SK-N-SH (cell line): ENCODE measurements at regions not wholly inside any gene's neighbourhood (a gene's known extent, or its start where the extent isn't known, plus 50 kb on each side); places are given as distances from the start of the nearest gene placed in this dataset.

Source experiments
- CTCF ChIA-PET: fragments of 300-600, 350-600 bp; formaldehyde crosslinking; extraction: SDS; loops from one replicate; lab custom pipeline; 2021; lab: Yijun Ruan, JAX
- POLR2A ChIA-PET: fragments of 350-600 bp; sonication (Branson Sonifier 250); formaldehyde crosslinking; extraction: SDS; loops from one replicate; lab custom pipeline; 2020; ENCODE audit warnings: antibody characterized with exemption, inconsistent platforms; lab: Yijun Ruan, JAX
- DNase-seq: peaks from one replicate; pipeline ENCODE4 v3.0.0; 2012
- H2AFZ ChIP-seq: fragments of 200-600 bp; sonication (generic); 2 replicates; pipeline ENCODE4 v1.8.1; 2016; ENCODE audit warnings: antibody characterized with exemption, mild to moderate bottlenecking, low read depth
- H3F3A ChIP-seq: fragments of 200-600 bp; sonication (generic); replicated peaks from 2 replicates; pipeline ENCODE3; 2016; ENCODE audit warnings: antibody characterized with exemption, mild to moderate bottlenecking; ENCODE audit not compliant: insufficient read depth
- H3K27ac ChIP-seq, 2 experiments: fragments of 200-500 bp in 1 of 2; fragments of 200-600 bp in 1 of 2; sonication (Bioruptor generic) in 1 of 2; sonication (generic), shearing (Covaris generic) in 1 of 2; 2 replicates each; pipeline versions ENCODE4 v1.5.1 to v1.6.1; 2014 to 2016; ENCODE audit warnings: low read depth in 2 of 2, inconsistent platforms in 1 of 2, low read length in 1 of 2, mild to moderate bottlenecking in 1 of 2, mixed read lengths in 1 of 2
- H3K27me3 ChIP-seq: fragments of 200-600 bp; sonication (generic), shearing (Covaris generic); 2 replicates; pipeline ENCODE4 v1.6.1; 2016; ENCODE audit warnings: mixed run types; ENCODE audit not compliant: insufficient read depth
- H3K36me3 ChIP-seq, 2 experiments: fragments of 200-500 bp in 1 of 2; fragments of 200-600 bp in 1 of 2; sonication (Bioruptor generic) in 1 of 2; sonication (generic) in 1 of 2; replicated peaks in 1 of 2; 2 replicates each; pipeline versions ENCODE3 to v1.5.1; 2014 to 2016; ENCODE audit warnings: low read length in 1 of 2, mild to moderate bottlenecking in 1 of 2; ENCODE audit not compliant: insufficient read depth in 2 of 2, control insufficient read depth in 1 of 2
- H3K4me1 ChIP-seq, 2 experiments: fragments of 200-500 bp in 1 of 2; fragments of 200-600 bp in 1 of 2; sonication (Bioruptor generic) in 1 of 2; sonication (generic), shearing (Covaris generic) in 1 of 2; 2 replicates each; pipeline versions ENCODE4 v1.5.1 to v1.6.1; 2014 to 2016; ENCODE audit warnings: low read depth in 1 of 2, low read length in 1 of 2, mixed run types in 1 of 2; ENCODE audit not compliant: insufficient read depth in 2 of 2, control insufficient read depth in 1 of 2
- H3K4me2 ChIP-seq: fragments of 200-600 bp; sonication (generic), shearing (Covaris generic); 2 replicates; pipeline ENCODE4 v1.6.1; 2017; ENCODE audit warnings: mixed run types
- H3K4me3 ChIP-seq, 2 experiments: fragments of 200-500 bp in 1 of 2; fragments of 200-600 bp in 1 of 2; sonication (Bioruptor generic) in 1 of 2; sonication (generic), shearing (Covaris generic) in 1 of 2; 2 replicates each; pipeline versions ENCODE4 v1.5.1 to v1.8.1; 2014 to 2016; ENCODE audit warnings: low read depth in 2 of 2, inconsistent platforms in 1 of 2, low read length in 1 of 2, mild to moderate bottlenecking in 1 of 2, mixed read lengths in 1 of 2, moderate library complexity in 1 of 2
- H3K79me2 ChIP-seq: fragments of 200-600 bp; sonication (generic); 2 replicates; pipeline ENCODE4 v1.8.1; 2017; ENCODE audit warnings: mild to moderate bottlenecking; ENCODE audit not compliant: insufficient read depth
- H3K9ac ChIP-seq: fragments of 200-600 bp; sonication (generic); 2 replicates; pipeline ENCODE4 v1.6.1; 2017; ENCODE audit warnings: mixed run types
- H3K9me2 ChIP-seq: fragments of 200-600 bp; sonication (generic); 2 replicates; pipeline ENCODE4 v1.6.1; 2017; ENCODE audit warnings: mixed run types
- H3K9me3 ChIP-seq: fragments of 200-600 bp; sonication (generic); 2 replicates; pipeline ENCODE4 v1.6.1; 2017; ENCODE audit warnings: mixed run types, mild to moderate bottlenecking, moderate library complexity
- H4K20me1 ChIP-seq: fragments of 200-600 bp; sonication (generic); 2 replicates; pipeline ENCODE4 v1.6.1; 2017; ENCODE audit warnings: mild to moderate bottlenecking, mixed run types; ENCODE audit not compliant: insufficient read depth
- CHD2 ChIP-seq: fragments of 150-350 bp; IDR thresholded peaks from 2 replicates; pipeline ENCODE4 v1.6.1; 2018; ENCODE audit warnings: low read length; ENCODE audit not compliant: partially characterized antibody
- ELF1 ChIP-seq: IDR thresholded peaks from 2 replicates; pipeline ENCODE4 v1.4.0; 2012
- EZH2phosphoT487 ChIP-seq: fragments of 200-600 bp; sonication (generic); IDR thresholded peaks from 2 replicates; pipeline ENCODE4 v1.6.1; 2017; ENCODE audit warnings: low read depth, mixed run types, mild to moderate bottlenecking, antibody characterized with exemption, moderate library complexity, borderline replicate concordance
- FOXJ3 ChIP-seq: sonication (generic); formaldehyde crosslinking; IDR thresholded peaks from 2 replicates; pipeline ENCODE4 v1.5.1; 2020; ENCODE audit warnings: mild to moderate bottlenecking, missing genetic modification reagents
- FOXM1 ChIP-seq: IDR thresholded peaks from 2 replicates; pipeline ENCODE4 v1.4.0; 2012; ENCODE audit warnings: low read depth, mild to moderate bottlenecking
- GABPA ChIP-seq: IDR thresholded peaks from 2 replicates; pipeline ENCODE4 v1.4.0; 2012; ENCODE audit warnings: low read depth, mild to moderate bottlenecking
- JUND ChIP-seq: IDR thresholded peaks from 2 replicates; pipeline ENCODE4 v1.4.0; 2012
- MXI1 ChIP-seq: IDR thresholded peaks from 2 replicates; pipeline ENCODE4 v1.6.1; 2012; ENCODE audit warnings: mild to moderate bottlenecking, low read depth, low read length, improper control_type of control experiment
- RAD21 ChIP-seq: IDR thresholded peaks from 2 replicates; pipeline ENCODE4 v1.6.1; 2012; ENCODE audit warnings: mild to moderate bottlenecking, low read length
- RCOR1 ChIP-seq: fragments of 150-350 bp; IDR thresholded peaks from 2 replicates; pipeline ENCODE4 v1.6.1; 2017; ENCODE audit warnings: antibody characterized with exemption, low read length
- RFX5 ChIP-seq: IDR thresholded peaks from 2 replicates; pipeline ENCODE4 v1.6.1; 2012; ENCODE audit warnings: mild to moderate bottlenecking, improper control_type of control experiment, low read length
- RXRA ChIP-seq: IDR thresholded peaks from 2 replicates; pipeline ENCODE4 v1.4.0; 2012; ENCODE audit warnings: low read depth, mild to moderate bottlenecking, borderline replicate concordance
- SIN3A ChIP-seq: IDR thresholded peaks from 2 replicates; pipeline ENCODE4 v1.6.1; 2012; ENCODE audit warnings: low read depth, mild to moderate bottlenecking, low read length, moderate library complexity, borderline replicate concordance
- TCF12 ChIP-seq: IDR thresholded peaks from 2 replicates; pipeline ENCODE4 v1.4.0; 2012
- WGBS: methylation state at CpG from one replicate; pipeline ENCODE4 v1.1.6; 2017; ENCODE audit warnings: low lambda C conversion rate; 5-methylcytosine and 5-hydroxymethylcytosine counted together
- TF ChIP-seq, protein P1 (sequence below): IDR thresholded peaks from 2 replicates; pipeline ENCODE4; 2012
- TF ChIP-seq, protein P2 (sequence below): IDR thresholded peaks from 2 replicates; pipeline ENCODE4 v1.4.0; 2012; ENCODE audit warnings: low read depth
- TF ChIP-seq, protein P3 (sequence below): IDR thresholded peaks from 2 replicates; pipeline ENCODE4 v1.4.0; 2012; ENCODE audit warnings: low read depth, borderline replicate concordance
- TF ChIP-seq, protein P4 (sequence below): fragments of 200-600 bp; sonication (generic); IDR thresholded peaks from 2 replicates; pipeline ENCODE4 v1.6.1; 2017; ENCODE audit warnings: antibody characterized with exemption, mild to moderate bottlenecking, moderate library complexity

DNA sequence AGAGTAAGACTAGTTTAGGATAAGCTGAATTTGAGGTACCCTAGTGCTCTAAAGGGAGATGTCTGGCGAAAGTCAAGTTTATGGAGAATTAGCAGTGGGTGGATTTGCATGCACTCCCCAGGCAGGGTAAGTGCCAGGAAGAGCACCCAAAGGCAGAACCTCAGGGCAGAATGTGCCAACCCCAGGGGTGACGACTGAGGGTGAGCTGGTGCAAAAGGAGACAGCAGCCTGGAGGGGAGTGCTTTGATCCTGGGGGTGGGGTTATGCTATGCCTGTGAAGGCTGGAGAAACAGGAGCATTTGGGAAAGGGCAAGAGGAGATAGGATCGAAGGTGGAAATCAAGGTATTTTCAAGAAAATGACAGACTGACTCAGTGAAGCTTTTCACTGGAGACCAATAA lies 208.5 kb upstream of the PDE10A start:
- 19% methylated on average over 3 of the region's 3 CpGs for WGBS
- TF ChIP-seq TCF12 (no peak), SIN3A (no peak), FOXM1 (no peak), RXRA (no peak), FOXJ3 (no peak), ELF1 (no peak), MXI1 (no peak), RCOR1 (no peak), JUND (no peak), CHD2 (no peak), RFX5 (no peak), GABPA (no peak)
- TF ChIP-seq, protein P1, sequence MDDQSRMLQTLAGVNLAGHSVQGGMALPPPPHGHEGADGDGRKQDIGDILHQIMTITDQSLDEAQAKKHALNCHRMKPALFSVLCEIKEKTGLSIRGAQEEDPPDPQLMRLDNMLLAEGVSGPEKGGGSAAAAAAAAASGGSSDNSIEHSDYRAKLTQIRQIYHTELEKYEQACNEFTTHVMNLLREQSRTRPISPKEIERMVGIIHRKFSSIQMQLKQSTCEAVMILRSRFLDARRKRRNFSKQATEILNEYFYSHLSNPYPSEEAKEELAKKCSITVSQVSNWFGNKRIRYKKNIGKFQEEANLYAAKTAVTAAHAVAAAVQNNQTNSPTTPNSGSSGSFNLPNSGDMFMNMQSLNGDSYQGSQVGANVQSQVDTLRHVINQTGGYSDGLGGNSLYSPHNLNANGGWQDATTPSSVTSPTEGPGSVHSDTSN, result no peak
- TF ChIP-seq, protein P2, sequence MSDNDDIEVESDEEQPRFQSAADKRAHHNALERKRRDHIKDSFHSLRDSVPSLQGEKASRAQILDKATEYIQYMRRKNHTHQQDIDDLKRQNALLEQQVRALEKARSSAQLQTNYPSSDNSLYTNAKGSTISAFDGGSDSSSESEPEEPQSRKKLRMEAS, result no peak
- TF ChIP-seq, protein P3, sequence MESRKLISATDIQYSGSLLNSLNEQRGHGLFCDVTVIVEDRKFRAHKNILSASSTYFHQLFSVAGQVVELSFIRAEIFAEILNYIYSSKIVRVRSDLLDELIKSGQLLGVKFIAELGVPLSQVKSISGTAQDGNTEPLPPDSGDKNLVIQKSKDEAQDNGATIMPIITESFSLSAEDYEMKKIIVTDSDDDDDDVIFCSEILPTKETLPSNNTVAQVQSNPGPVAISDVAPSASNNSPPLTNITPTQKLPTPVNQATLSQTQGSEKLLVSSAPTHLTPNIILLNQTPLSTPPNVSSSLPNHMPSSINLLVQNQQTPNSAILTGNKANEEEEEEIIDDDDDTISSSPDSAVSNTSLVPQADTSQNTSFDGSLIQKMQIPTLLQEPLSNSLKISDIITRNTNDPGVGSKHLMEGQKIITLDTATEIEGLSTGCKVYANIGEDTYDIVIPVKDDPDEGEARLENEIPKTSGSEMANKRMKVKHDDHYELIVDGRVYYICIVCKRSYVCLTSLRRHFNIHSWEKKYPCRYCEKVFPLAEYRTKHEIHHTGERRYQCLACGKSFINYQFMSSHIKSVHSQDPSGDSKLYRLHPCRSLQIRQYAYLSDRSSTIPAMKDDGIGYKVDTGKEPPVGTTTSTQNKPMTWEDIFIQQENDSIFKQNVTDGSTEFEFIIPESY, result no peak
- POLR2A ChIA-PET, result no interaction called here

DNA sequence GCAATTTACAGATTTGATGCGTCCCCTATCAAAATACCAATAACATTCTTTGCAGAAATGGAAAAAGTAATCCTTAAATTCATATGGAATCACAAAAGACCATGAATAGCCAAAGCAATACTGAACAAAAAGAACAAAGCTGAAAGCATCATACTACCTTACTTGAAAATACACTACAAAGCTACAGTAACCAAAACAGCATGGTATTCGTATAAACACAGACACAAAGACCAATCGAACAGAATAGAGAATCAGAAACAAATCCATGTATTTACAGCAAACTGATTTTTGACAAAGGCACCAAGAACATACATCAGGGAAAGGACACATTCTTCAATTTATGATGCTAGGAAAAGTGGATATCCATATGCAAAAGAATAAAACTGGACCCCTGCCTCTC lies 206.5 kb upstream of the PDE10A start:
- H4K20me1 ChIP-seq, result no peaks in the 10 kb centered on the region
- H3K4me1 ChIP-seq, result no peaks in the 10 kb centered on the region
- H3K9ac ChIP-seq, result no peak overlapping the region
- H3K36me3 ChIP-seq, result no peaks in the 10 kb centered on the region
- no peaks in the 10 kb centered on the region for H3F3A ChIP-seq
- H3K9me3 ChIP-seq, result peaks cover 9% of the 10 kb centered on the region
- H3K27ac ChIP-seq, result no peak overlapping the region
- WGBS, result 16% methylated on average over 3 of the region's 3 CpGs
- ChIA-PET CTCF (interaction anchor here (1.0 kb wide), 1 partner anchor 237 kb away, joined by 3 read pairs; no protein-coding TSS in a partner anchor), POLR2A (no interaction called here)
- H2AFZ ChIP-seq, result no peak overlapping the region
- no peak overlapping the region for H3K4me2 ChIP-seq
- no peaks in the 10 kb centered on the region for H3K9me2 ChIP-seq
- no peaks in the 10 kb centered on the region for H3K79me2 ChIP-seq
- no peak overlapping the region for H3K4me3 ChIP-seq
- DNase-seq, result no peak
- H3K27me3 ChIP-seq, result no peaks in the 10 kb centered on the region
- TF ChIP-seq FOXJ3 (no peak), EZH2phosphoT487 (no peak), RAD21 (no peak), CHD2 (no peak)
- TF ChIP-seq, protein P4, sequence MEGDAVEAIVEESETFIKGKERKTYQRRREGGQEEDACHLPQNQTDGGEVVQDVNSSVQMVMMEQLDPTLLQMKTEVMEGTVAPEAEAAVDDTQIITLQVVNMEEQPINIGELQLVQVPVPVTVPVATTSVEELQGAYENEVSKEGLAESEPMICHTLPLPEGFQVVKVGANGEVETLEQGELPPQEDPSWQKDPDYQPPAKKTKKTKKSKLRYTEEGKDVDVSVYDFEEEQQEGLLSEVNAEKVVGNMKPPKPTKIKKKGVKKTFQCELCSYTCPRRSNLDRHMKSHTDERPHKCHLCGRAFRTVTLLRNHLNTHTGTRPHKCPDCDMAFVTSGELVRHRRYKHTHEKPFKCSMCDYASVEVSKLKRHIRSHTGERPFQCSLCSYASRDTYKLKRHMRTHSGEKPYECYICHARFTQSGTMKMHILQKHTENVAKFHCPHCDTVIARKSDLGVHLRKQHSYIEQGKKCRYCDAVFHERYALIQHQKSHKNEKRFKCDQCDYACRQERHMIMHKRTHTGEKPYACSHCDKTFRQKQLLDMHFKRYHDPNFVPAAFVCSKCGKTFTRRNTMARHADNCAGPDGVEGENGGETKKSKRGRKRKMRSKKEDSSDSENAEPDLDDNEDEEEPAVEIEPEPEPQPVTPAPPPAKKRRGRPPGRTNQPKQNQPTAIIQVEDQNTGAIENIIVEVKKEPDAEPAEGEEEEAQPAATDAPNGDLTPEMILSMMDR, result no peak
- TF ChIP-seq, protein P3, result no peak

More for the DNA sequence above, 208.5 kb upstream of the PDE10A start:
- Histone ChIP-seq H3K36me3 (no peaks in the 10 kb centered on the region), H3K4me3 (no peak overlapping the region), H2AFZ (no peak overlapping the region), H3K4me2 (no peak overlapping the region), H3K9me2 (no peaks in the 10 kb centered on the region), H3F3A (no peaks in the 10 kb centered on the region), H3K27ac (no peak overlapping the region), H3K27me3 (no peaks in the 10 kb centered on the region), H3K4me1 (no peaks in the 10 kb centered on the region), H4K20me1 (no peaks in the 10 kb centered on the region), H3K9me3 (no peaks in the 10 kb centered on the region; the same call in 1 of the 2 replicates), H3K9ac (no peak overlapping the region), H3K79me2 (no peaks in the 10 kb centered on the region)
- no peak for DNase-seq
- CTCF ChIA-PET, result interaction anchor here (1.1 to 3.0 kb wide), 2 partner anchors 13 to 17 kb away, joined by 3 to 14 read pairs; no protein-coding TSS in a partner anchor
